Bronchial epithelial cell (primary cell): ENCODE measurements at regions not wholly inside any gene's neighbourhood (a gene's known extent, or its start where the extent isn't known, plus 50 kb on each side); places are given as distances from the start of the nearest gene placed in this dataset.
"Not testable (repeated sequence)": the region's sequence is repeated elsewhere in the genome, so short reads cannot be mapped to it uniquely, and the experiment has no call there.

ENCODE experiments used
- DNase-seq: peaks from one replicate; pipeline ENCODE4 v3.0.0-alpha.2; 2010; ENCODE audit warnings: low read depth
- FAIRE-seq: peaks from 2 replicates; lab custom pipeline; 2011; peaks lifted over from hg19 to GRCh38; lab: Jason Lieb, UNC
- H3K27me3 ChIP-seq: 2 replicates; pipeline ENCODE4 v1.5.1; 2011; ENCODE audit warnings: low read length; ENCODE audit not compliant: control insufficient read depth, insufficient read depth
- H3K36me3 ChIP-seq: 2 replicates; pipeline ENCODE4 v1.5.1; 2011; ENCODE audit warnings: low read length; ENCODE audit not compliant: control insufficient read depth, insufficient read depth
- H3K4me3 ChIP-seq: 2 replicates; pipeline ENCODE4 v1.5.1; 2011; ENCODE audit warnings: mild to moderate bottlenecking, low read depth, low read length, control low read depth
- TF ChIP-seq, protein P1 (sequence below): IDR thresholded peaks from 2 replicates; pipeline ENCODE4 v1.5.1; 2011; ENCODE audit warnings: mild to moderate bottlenecking, moderate library complexity, low read length, control low read depth, inconsistent platforms; ENCODE audit not compliant: insufficient read depth, severe bottlenecking

DNA sequence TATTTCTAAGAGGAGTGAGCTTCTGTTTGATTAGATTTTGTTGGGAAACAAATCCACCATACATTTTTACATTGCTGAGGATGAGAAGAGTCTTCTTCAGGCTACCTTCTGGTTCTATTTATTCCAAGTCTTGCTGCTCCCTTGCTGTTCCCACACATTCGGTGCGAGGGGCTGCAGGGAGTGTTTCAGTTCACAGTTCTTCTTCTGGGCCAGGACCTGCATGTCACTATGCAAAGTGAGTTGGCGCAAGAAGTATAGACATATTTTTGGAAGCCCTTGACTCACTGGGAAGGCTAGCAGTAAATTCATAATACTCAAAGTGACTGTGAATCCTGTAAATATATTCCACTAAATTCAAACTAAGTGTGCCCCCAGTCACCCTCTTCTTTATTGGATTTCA is 657.9 kb downstream of the TAF11L14 start:
- FAIRE-seq (no peak), DNase-seq (no peak)
- Histone ChIP-seq H3K36me3 (no peaks in the 10 kb centered on the region), H3K4me3 (no peak overlapping the region), H3K27me3 (no peaks in the 10 kb centered on the region)
- TF ChIP-seq, protein P1, sequence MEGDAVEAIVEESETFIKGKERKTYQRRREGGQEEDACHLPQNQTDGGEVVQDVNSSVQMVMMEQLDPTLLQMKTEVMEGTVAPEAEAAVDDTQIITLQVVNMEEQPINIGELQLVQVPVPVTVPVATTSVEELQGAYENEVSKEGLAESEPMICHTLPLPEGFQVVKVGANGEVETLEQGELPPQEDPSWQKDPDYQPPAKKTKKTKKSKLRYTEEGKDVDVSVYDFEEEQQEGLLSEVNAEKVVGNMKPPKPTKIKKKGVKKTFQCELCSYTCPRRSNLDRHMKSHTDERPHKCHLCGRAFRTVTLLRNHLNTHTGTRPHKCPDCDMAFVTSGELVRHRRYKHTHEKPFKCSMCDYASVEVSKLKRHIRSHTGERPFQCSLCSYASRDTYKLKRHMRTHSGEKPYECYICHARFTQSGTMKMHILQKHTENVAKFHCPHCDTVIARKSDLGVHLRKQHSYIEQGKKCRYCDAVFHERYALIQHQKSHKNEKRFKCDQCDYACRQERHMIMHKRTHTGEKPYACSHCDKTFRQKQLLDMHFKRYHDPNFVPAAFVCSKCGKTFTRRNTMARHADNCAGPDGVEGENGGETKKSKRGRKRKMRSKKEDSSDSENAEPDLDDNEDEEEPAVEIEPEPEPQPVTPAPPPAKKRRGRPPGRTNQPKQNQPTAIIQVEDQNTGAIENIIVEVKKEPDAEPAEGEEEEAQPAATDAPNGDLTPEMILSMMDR, result no peak

DNA sequence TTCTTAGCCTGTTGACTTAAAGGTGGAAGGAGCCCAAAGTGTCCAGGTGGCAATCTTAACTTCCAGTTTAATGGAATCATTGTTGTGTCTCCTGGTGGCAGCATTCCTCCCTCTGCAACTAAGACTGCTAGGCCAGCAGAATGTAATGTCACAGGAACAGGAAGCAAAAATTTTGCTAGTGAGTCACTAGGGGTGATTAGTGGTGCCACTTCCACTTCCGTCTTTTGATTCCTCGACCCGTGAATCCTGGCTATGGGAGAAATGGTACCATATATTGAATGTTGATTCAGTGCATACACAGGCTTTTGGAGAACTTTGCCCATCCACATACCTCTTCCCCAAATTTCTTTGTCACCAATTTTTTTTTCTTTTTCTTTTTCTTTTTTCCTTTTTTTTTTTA is 661.4 kb downstream of the TAF11L14 start:
- not testable (repeated sequence) for H3K36me3 ChIP-seq, H3K27me3 ChIP-seq, DNase-seq, H3K4me3 ChIP-seq, FAIRE-seq

DNA sequence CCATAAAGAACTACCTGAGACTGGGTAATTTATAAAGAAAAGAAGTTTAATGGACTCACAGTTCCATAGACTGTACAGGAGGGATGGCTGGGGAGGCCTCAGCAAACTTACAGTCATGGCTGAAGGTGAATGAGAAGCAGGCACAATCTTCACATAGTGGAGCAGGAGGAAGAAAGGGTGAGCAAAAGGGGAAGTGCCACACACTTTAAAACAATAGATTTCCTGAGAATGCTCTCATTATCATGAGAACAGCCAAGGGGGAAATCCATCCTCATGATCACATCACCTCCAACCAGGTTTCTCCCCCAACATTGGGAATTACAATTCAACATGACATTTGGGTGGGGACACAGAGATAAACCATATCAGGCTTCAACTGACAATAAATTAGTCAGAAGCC is 664.9 kb downstream of the TAF11L14 start:
- TF ChIP-seq, protein P1, result no peak
- H3K27me3 ChIP-seq, result no peaks in the 10 kb centered on the region
- no peak for DNase-seq
- no peaks in the 10 kb centered on the region for H3K36me3 ChIP-seq
- no peak for FAIRE-seq
- no peak overlapping the region for H3K4me3 ChIP-seq

DNA sequence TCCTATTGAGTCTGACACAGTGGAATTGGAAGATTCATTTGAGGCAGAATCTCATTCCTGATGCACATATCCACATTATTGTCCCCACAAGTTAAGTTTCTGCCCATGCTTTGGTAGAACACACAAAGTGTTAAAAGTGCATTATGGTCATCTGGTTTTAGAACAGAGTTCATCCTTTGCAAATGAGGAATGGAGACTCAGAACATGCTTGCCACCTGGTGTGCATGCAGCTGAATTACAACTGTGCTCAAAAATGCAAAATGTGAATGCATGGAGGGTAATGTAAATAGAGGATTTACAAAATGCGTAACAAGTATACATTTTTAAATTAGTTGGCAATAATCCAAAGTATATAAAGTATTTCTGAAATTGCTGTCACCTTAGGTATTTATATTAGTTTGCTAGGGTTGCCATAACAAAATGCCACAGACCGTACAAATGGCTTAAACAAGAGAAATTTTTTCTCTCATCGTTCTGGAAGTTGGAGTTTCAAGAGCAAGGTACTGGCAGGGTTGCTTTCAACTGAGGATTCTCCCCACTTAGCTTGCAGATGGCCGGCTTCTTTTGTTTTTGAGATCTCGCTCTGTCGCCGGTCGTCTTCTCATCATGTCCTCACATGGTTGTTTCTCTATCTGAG is 671.1 kb downstream of the TAF11L14 start:
- TF ChIP-seq, protein P1, result peak; percentile 67
- DNase-seq (peak; percentile 45), FAIRE-seq (peak; percentile 50)
- no peaks in the 10 kb centered on the region for H3K36me3 ChIP-seq
- no peak overlapping the region for H3K4me3 ChIP-seq
- H3K27me3 ChIP-seq, result no peaks in the 10 kb centered on the region

DNA sequence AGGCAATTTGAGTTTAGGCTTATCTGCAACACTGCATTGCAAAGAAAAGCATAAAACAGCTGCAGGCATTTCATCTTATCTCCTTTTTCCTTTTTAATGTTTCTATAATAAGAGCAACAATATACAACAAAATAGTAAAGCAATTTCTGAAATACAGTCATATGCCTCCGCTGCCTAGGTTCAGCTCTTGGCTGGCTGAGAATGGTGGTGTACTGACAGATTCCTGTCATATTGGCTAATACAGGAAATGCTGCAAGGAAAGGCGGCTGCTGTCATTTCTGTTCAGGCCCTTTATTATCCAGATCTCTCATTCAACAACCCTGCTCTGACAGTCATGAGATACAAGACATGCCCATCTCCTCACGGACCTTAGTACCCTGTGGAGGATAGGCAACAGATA is 677.0 kb downstream of the TAF11L14 start:
- no peak for DNase-seq

DNA sequence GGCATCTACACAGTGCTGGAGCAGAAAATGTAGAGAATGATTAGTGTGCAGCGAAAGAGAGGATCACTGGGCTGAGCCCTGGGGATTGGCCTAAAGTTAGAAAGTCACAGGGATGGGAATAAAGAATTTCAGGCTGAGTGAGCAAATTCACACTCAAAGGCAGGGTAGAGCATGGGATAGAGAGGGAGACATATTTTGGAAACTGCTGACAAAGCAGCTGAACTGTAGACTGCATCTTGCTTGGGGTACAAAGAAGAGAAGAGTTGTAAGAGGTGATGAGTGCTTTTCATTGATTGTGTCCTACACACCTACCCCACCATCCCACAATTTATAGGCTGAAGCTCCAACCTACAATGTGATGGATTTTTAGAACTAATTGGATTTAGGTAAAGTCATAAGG is 677.8 kb downstream of the TAF11L14 start:
- DNase-seq (no peak), FAIRE-seq (no peak)
- TF ChIP-seq, protein P1, result no peak
- Histone ChIP-seq H3K4me3 (no peak overlapping the region), H3K27me3 (no peaks in the 10 kb centered on the region), H3K36me3 (no peaks in the 10 kb centered on the region)

More for the DNA sequence above, 677.0 kb downstream of the TAF11L14 start:
- Histone ChIP-seq H3K36me3 (no peaks in the 10 kb centered on the region), H3K4me3 (no peak overlapping the region), H3K27me3 (no peaks in the 10 kb centered on the region)
- TF ChIP-seq, protein P1, result no peak
- no peak for FAIRE-seq
